GM19025 (cell line): ENCODE measurements at regions not wholly inside any gene's neighbourhood (a gene's known extent, or its start where the extent isn't known, plus 50 kb on each side); places are given as distances from the start of the nearest gene placed in this dataset.
"Not testable (repeated sequence)": the region's sequence is repeated elsewhere in the genome, so short reads cannot be mapped to it uniquely, and the experiment has no call there.

Source experiments
- ATAC-seq: cut with Tn5 transposase; IDR thresholded peaks from one replicate; pipeline ENCODE4 v1.9.1; 2021; ENCODE audit warnings: mild to moderate bottlenecking, low read depth, moderate library complexity; ENCODE audit not compliant: unreplicated experiment

DNA sequence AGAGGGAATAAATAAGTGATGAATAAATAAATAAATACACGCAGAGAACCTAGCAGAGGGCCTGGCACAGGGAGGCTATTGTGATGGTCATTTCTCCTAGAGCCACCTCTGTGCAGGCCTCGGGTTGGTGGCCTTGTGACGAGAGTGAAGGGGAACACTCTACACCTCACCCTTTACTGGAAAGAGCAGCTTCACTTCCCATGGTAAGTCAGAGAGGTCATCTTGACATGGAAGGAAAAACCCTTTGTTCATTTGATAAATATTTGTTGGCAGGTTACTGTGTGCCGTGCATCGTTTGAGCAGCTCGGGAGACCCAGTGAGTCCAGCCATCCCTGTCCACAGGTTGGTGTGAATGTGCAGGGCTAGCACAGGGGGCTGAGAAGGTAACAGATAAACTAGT lies 70.2 kb upstream of the PODXL start:
- ATAC-seq: no peak

DNA sequence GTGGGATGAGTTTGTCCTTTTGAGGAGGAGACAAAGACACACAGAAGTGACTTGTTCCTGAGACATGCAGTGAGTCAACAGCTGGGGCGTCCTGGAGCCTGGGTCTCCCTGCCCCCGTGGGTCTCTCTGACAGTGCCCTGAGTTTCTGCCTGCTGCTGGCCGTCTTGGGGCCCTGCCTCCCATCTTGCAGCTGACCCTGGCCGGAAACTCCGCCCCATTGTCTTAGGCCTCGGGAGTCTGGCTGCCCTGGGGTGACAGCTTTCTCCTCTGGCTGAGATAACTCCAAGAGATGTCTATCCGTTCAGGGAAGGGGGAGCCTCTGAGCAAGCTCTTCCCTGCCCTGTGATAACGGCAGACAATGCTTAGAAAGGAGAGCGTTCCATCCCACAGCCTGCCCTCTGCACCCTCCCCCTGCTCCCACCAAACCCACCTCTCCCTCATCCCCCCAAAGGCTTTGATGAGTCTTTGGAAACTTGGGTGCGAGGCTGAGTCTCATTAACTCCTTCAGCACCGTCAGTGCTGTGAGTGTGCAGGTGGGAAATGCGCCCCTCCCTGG lies 69.5 kb upstream of the PODXL start:
- ATAC-seq: no peak

DNA sequence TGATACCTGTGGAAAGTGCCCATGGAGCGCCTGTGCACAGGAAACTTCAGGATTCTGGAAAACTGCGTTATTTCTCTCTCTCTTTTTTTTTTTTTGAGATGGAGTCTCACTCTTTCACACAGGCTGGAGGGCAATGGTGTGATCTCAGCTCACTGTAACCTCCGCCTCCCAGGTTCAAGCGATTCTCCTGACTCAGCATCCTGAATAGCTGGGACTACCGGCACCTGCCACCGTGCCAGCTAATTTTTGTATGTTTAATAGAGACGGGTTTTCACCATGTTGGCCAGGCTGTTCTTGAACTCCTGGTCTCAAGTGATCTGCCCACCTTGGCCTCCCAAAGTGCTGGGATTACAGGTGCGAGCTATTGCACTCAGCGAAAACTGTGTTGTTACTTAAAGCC lies 68.9 kb upstream of the PODXL start:
- not testable (repeated sequence) for ATAC-seq

DNA sequence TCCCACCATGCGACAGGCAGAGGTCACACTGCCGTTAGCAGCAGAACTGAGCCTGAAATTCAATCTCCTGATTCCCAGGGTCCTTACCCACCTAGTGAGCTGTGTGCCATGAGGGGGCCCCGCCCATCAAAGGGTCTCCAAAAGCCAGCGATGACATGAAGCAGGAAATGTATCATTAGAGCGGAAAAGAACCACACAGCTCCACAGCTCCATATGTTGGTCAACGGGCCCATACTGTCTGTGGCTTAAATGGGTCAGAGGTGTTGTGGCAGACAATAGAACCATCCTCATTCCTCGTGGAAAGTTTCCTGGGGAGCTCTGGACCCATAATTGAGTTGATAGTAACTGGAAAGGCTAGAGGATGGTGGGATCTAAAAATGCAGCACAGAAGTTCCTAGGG lies 68.1 kb upstream of the PODXL start:
- no peak for ATAC-seq

DNA sequence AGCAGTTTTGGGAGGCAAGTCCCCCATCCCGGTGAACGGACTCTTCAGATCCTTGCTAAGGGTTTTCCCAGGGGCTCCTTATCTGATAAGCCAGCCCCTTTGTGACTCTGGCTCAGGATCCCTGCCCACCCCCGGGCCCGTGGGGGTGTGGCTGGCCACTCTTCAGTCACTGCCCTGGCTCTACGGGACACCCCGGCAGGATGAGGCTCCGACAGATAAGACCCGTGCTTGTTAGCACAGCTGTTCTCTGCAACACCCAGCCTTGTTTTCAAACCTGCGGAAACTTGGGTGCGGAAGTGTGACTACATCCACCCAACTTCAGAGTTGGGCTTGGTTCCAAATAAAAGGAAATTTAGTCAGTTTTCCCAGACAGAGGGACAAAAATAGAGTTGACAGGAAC lies 66.7 kb upstream of the PODXL start:
- no peak for ATAC-seq

DNA sequence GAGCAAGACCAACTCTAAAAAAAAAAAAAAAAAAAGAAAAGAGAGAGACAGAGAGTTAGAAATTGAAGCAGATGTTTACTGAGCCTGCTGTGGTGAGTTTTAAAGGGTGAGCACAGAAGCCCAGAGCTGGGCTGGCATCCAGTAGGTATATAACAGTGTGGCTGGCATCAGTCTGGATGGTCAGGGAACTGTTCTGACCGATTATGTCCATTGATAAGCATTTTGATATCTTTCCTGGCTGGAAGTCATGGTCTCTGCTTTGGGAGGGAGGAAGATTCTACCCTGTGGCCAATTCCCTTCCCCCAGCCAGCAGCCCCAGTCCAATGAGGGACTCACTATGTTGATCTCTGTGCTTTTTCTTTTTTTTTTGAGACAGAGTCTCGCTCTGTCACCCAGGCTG lies 65.2 kb upstream of the PODXL start:
- no peak for ATAC-seq

DNA sequence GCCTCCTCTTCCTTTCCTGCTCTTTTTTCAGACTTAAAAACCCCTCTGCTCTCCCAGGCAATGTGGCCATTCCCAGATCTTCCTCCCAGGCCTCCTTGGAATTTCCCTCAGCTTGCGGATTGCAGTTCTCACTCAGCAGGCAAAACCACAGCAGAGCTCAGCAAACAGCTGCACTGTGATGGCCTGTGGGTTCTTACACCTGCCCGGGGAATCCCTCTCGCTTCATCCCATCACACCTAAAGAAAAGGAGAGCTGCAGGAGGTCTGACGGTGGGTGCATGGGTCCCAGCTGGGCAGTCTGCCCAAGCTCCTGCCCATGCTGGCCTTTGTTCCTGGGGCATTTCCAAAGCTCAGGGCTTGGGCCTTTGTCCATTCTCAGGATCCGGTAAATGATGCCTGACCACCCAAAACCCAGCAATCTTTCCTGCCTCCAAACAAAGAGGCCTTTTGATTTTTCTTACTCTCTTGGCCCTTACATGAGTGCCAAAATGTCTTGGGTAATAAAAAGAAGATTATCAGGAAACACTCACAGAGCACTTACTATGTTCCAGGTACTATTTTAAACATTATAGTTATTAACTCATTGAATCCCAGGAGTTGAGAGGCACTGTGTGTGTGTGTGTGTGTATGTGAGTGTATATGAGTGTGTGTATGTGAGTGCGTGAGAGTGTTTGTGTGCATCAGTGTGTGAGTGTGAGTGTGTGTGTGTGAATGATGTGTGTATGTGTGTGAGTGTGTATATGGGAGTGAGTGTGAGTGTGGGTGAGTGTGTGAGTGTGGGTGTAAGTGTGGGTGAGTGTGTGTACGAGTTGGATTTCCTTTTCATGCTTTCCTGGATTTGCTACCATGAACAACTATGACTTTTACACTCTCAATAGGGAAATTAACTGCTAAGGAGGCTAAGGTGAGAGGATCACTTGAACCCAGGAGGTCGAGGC lies 64.5 kb upstream of the PODXL start:
- no peak for ATAC-seq

DNA sequence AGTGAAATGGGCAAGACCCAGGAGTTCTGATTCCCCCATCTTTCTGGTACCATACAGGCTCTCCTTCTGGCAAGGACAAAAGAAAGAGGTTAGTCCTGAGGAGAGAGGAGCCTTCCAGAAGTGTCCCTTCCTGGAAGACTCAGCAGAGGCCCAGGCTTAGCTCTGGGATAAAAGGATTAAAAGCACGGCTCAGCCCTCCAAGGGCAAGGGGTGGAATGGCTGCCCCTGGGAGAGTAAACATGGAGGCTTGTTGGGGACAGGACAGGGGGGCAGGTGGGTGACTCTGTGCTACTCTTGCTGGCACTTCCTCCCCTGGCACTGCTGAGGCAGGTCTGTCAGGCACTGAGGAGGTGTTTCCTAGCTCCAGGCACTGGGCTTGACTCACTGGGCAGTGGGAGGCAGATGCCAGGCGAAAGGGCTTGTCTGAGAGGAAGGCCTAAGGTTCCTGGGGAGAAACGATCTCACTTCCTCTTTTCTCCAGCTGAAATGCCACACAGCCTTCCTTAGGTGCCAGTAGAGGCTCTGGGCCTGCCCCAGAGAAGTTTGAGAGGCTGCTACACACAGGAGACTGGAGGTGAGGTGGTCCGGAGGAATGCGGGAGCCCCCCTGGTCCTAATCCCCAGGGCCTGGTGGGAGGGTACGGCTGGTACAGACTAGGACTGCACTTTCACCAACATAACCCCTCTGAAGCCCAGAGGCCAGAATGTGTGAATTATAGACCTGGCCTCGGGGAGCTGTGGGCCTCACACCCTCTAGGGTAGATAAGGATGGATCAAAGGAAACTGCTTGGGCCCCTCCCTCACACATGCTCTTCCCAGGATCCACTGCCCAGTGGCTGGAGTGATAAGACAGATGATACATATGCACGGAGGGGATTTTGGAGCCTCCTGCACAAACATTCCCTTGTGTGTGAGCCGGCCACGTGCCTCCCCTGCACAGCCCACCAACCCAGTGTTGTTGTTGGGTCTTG lies 63.2 kb upstream of the PODXL start:
- no peak for ATAC-seq

DNA sequence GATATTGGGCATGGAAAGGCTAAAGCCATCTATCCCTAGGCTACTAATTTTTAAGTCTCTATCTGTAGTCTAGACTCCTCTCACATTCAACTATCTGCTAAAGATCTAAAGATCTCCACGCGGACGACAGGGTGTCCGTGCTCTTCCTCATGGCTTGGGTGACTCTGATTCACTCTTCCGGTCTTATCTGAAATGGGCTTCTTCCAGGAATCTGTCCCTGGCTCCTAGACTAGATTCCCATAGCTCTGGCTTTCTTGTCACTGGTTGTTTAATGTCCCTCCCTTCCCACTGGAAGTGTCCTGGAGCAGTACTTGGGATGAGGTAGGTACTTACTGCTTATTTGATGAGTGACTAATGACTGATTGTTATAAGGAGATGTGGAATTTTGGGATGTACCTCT lies 62.0 kb upstream of the PODXL start:
- ATAC-seq: no peak

DNA sequence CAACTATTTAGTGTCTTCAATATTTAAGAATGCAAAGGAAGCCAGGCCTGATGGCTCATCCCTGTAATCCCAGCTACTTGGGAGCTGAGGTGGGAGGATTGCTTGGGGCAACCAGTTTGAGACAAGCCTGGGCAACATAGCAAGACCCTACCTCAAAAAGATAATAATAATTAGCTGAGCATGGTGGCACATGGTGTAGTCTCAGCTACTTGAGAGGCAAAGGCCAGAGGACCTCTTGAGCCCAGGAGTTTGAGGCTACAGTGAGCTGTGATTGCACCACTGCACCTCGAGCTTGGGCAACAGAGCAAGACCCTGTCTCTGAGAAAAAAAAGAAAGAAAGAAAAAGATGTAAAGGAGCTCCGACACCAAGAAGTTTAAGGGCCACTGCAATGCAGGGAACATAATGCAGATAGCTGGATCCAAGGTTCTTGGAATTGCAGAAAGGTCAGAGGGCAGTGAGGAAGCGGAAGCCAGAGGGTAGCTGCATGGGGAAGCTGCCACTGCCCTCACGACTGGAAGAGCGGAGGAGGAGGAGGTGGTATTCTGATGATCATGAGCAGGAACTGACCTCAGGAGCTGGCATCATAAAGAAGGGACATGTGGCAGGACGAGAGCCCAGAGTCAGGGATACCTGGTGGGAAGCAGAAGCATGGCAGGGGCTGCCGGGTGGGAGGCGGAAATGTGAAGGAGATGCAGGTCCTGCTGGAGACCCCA lies 60.2 kb upstream of the PODXL start:
- ATAC-seq: no peak

DNA sequence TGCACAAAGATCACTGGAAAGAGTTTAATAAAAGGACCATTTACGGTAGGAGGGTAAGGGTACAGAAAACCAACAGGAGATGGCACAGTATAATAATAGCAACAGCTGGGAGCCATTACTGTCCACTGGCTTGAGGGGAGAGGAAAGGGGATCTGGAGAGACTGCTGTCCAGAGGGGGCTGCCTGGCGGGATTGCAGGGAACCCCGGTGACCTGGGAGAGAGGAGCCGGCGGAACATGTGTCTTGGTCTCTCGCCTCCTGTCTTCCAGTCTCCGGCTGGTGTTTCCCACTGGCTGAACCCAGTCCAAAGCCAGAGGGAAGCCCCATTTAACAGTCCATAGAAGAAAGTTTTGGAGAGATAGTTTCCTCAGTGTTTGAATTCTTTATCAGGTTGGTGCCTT lies 57.5 kb upstream of the PODXL start:
- no peak for ATAC-seq

DNA sequence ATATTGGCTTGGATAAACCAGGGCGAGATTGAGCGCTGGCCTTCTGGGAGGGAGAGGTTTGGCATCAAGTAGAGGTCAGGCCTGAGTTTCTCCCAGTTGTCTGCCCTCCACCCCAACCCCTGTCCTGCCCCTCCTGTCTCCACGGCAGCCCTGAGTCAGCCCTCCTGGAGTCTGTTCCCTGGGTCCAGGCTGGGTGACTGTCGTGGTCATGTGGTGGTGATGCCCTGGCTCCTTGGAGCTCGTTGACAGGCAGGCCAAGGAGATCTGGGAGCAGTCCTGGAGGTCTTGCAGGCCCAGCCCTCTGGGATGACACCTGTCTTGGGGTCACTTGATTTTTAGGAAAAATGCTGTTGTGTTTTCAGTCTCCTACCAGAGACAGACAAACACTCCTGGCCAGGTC lies 53.6 kb upstream of the PODXL start:
- no peak for ATAC-seq

DNA sequence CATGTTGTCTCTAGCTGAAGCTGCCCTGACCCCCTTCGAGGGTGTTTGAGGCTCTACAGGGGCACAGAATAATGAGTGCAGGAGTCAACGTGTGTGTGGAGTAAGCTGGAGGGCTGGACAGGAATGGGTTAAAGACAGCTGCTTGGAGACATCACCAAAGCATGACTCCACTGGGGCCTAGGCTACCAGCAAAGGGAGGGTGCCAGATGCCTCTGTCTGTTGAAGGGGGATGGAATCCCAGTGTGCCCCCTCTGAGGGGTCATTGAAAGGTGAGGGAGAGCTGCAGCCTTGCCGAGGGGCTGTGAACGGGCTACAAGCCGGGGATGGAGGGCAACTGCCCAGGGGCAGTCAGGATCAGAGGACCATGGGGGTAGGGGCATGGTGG lies 51.7 kb upstream of the PODXL start:
- ATAC-seq: no peak

DNA sequence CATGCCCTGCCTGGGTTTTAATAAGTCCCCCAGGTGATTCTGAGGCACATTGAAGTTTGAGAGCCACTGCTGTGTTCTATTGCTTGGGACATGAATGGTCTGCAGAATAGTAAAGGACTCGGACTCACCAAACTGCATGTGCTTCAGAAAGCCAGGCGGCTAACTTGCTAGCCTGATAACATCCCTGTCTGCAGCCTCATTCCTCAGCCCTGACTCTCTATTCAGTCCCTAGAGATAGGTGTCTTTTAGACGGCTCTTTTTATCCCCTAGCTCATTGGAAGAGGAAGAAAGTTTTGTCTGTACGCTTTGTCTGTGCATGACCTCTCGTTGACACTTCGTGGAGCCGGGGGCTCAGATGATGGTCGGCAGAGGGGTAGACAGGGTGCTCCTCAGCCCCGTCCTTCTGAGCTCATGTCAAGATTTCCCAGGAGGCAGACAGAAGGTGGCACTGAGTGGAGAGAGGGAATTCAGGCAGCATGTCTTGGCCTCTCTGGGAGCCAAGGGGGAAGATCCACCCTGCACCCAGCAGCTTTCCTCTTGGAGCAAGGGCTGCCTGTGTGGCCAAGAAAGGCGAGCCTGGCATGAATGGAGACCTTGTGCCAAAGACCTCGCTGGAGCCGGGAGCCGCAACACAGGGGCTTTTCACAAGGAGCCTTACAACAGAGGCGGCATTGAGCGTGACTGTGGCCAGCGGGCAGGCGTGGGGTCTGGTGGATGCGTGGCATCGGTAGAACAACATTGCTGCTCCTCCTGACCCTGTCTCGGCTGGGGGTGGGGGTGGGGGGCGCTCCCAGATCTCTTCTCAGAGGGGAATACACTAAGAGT lies 51.1 kb upstream of the PODXL start:
- no peak for ATAC-seq

DNA sequence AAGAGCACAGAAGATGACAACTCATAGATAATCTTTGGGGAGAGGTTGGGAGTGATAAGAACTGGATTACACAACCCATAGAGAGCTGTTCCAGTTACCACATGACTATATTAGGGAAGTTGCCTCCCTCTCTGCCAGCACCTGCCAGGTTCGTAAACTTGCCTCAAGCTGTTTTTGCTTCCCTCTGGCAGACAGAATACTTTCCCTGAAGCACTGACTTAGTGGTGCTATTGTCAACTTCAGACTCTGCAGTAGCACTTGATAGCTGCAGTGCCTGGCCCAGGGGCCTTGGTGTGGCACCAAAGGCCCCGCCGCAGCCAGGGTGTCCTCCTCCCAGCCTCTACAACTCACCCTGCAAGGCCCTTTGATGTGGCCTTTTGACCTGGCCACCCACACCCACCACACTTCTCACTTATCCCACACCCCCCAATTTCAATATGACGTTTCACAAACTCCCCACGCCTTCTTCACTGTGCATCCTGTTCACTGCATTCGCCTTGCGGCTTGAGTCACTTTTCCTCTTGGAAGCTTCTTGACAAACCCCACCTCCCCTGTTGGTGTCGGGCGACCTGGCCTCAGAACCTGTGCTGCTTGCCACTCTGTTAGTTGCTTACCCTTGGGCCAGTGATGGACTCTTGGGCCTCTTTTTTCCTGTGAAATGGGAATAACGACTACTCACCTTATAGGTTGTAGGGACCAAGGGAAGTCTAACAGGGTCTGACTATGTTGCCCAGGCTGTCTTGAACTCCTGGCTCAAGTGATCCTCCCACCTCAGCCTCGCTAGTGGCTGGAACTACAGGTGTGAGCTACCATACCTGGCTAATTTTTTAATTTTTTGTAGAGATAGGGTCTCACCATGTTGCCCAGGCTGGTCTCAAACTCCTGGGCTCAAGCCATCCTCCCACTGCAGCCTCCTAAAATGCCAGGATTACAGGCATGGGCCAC lies 50.2 kb upstream of the PODXL start:
- no peak for ATAC-seq
